MM.1S (cell line): ENCODE measurements at regions not wholly inside any gene's neighbourhood (a gene's known extent, or its start where the extent isn't known, plus 50 kb on each side); places are given as distances from the start of the nearest gene placed in this dataset.

Source experiments
- EZH2 ChIP-seq: fragments of 300-600 bp; sonication (generic); optimal IDR thresholded peaks from 2 replicates; pipeline ENCODE3; 2017; ENCODE audit warnings: low read depth, mild to moderate bottlenecking, antibody characterized with exemption, low read length, mixed read lengths
- EZH2phosphoT487 ChIP-seq: fragments of 300-600 bp; sonication (generic); IDR thresholded peaks from 2 replicates; pipeline ENCODE4 v1.6.1; 2018; ENCODE audit warnings: antibody characterized with exemption, low read length
- TF ChIP-seq, protein P1 (sequence below): fragments of 300-600 bp; sonication (generic); IDR thresholded peaks from 2 replicates; pipeline ENCODE4 v1.5.1; 2016; ENCODE audit warnings: antibody characterized with exemption, low read length, mixed read lengths

DNA sequence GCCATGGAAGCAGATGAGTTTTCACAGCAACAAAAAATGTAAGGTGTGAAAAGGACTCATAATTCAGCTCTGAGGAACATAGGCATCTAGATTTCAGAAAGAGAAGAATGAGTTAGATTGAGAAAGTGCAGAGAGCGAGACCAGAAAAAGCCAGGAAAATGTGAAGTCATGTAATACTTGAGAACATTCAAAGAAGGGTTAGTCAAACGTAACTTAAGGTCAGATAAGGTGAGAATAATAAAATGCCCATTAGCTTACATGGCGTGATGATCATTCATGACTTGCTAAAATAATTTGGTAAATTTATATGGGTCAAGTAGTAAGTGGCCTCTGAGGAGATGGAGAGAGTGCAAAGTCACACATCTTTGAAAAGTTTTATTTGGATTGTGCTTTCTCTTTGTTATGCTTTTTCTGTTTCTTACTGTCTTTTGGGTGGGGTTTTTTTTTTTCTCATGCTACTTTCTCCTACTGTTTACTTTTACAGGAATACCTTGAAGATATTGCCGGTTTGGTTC lies 271.8 kb upstream of the NRG3 start:
- TF ChIP-seq, protein P1, sequence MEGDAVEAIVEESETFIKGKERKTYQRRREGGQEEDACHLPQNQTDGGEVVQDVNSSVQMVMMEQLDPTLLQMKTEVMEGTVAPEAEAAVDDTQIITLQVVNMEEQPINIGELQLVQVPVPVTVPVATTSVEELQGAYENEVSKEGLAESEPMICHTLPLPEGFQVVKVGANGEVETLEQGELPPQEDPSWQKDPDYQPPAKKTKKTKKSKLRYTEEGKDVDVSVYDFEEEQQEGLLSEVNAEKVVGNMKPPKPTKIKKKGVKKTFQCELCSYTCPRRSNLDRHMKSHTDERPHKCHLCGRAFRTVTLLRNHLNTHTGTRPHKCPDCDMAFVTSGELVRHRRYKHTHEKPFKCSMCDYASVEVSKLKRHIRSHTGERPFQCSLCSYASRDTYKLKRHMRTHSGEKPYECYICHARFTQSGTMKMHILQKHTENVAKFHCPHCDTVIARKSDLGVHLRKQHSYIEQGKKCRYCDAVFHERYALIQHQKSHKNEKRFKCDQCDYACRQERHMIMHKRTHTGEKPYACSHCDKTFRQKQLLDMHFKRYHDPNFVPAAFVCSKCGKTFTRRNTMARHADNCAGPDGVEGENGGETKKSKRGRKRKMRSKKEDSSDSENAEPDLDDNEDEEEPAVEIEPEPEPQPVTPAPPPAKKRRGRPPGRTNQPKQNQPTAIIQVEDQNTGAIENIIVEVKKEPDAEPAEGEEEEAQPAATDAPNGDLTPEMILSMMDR = no peak
- TF ChIP-seq EZH2 = no peak
- TF ChIP-seq EZH2phosphoT487 = no peak
